HG03457 (cell line): ENCODE measurements at regions not wholly inside any gene's neighbourhood (a gene's known extent, or its start where the extent isn't known, plus 50 kb on each side); places are given as distances from the start of the nearest gene placed in this dataset.
"Not testable (repeated sequence)": the region's sequence is repeated elsewhere in the genome, so short reads cannot be mapped to it uniquely, and the experiment has no call there.

ENCODE experiments used
- ATAC-seq: cut with Tn5 transposase; IDR thresholded peaks from one replicate; pipeline ENCODE4 v1.9.1; 2021; ENCODE audit warnings: moderate number of reproducible peaks; ENCODE audit not compliant: unreplicated experiment

DNA sequence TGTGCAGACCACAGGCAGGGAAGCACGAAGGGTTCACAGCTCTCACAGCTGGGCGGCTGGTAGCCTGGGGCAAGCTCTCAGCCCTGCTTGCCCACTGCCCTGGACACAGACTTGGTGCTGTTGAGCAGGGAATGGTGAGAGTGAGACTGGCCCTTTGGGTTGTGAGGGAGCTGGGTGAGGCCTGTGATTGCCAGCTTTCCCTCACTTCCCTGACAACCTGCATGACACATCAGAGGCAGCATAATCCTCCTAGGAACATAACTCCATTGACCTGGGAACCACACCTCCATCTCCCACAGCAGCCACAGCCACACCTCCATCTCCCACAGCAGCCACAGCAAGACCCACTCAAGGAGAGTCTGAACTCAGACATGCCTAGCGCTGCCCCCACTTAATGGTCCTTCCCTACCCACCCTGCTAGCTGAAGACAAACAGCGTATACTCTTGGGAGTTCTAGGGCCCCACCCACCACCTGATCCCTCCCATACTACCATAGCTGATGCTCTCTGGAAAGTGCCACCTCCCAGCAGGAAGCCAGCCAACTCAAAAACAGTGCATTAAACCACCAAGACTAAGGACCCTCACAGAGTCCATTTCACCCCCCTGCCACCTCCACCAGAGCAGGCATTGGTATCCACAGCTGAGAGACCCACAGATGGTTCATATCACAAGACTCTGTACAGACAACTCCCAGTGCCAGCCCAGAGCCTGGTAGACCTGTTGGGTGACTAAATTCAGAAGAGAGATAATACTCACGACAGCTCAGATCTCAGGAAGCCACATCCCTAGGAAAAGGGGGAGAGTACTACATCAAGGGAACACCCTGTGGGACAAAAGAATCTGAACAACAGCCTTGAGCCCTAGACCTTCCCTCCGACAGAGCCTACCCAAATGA, 60.2 kb upstream of the PRSS3 start:
- not testable (repeated sequence) for ATAC-seq

DNA sequence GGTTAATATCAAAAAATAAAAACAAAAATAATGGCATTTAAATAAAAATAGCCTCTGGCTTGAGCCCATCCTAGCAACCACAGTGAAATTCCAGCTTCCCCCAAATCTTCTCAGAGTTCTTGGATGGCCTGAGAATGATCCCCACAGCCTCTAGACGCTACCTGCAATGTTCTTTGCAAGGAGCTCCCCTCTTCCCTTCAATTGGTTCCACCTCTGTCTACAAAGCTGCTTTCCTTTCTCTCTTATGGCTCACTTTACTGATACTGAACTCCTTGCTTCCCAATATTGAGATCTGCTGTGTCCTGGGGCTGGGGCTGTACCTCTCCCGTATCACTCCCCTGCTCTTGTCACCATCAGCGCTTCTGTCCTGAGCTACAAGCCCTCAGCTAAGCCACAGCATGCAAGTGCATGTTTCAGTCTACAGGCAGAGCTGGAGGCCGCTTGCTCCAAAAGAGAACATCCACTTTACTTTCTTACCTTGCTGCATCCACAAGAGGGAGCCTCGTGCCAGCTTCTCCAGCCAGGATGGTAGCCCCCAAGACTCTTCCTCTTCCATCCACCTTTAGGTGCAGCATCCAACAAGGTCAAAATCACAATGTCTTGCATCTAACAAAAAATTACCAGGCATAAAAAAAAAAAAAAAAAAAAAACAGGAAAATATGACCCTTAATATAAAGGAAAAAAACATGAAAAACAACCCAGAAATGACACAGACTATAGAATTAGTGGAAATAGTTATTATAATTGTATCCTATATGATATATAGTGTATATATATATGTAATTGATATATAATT, 57.4 kb upstream of the PRSS3 start:
- ATAC-seq = no peak

DNA sequence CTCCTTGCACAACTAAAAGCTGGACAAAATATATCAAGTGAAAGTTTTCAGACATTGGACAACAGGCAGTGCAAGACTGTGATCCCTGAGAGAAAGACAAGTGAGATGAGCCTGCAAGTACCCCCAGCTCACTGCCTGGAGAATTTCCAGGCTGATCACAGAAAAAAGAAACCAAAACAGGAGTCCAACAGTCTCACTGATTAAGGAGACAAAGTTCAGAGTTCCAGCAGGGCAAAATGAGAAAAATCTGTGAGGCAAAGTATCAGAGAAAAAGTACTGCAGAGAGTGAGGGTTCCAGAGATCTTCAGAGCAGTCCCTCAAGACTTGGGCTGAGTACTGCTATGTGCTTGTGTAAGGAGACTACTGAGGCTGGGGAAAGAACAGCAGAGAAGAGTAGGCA, 56.0 kb upstream of the PRSS3 start:
- ATAC-seq = no peak

DNA sequence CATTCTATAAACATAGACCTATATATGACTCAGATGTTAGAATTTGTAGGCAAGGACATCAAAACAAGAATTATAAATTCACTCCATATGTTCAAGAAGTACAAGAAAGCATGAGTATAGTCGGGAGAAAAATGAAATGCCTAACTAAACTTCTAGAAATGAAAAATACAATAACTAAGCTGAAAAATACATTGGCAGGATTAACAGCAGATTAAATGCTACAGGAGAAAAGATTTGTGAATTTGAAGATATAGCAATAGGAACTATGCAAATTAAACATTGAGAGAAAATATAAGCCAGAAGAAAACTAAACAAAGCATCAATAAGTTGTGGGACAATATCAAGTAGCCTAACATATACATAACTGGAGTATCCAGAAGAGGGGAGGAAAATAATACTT, 55.3 kb upstream of the PRSS3 start:
- no peak for ATAC-seq

DNA sequence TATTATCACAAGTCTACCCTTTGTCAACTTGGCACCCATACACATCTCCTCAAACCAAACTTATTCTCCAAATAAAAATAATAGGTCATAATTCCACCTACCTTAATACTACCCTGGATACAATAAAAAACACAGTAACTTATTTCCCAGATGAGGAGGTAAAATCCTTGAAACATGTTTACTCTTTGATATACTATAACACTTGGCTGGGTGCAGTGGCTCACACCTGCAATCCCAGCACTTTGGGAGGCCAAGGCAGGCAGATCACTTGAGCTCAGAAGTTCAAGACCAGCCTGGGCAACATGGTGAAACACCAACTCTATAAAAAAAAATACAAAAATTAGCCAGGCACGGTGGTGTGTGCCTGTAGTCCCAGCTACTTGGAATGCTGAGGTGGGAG, 54.4 kb upstream of the PRSS3 start:
- not testable (repeated sequence) for ATAC-seq

DNA sequence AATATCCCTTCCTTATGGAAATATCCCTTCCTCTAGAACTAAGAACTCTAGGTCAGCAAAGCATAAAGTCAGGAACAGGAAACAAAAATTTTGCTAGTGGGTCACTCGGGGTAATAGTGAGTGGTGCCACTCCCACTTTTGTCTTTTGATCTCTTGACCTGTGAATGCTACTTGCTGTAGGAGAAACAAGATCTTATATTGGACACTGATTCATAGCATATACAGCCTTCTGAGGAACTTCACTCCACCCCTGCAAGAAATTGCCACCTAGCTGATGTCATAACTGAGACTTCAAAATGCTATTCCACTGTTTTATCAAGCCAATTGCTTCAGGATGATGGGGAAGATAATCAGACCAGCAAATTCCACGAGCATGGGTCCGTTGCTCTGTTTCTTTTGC, 53.3 kb upstream of the PRSS3 start:
- ATAC-seq = no peak

DNA sequence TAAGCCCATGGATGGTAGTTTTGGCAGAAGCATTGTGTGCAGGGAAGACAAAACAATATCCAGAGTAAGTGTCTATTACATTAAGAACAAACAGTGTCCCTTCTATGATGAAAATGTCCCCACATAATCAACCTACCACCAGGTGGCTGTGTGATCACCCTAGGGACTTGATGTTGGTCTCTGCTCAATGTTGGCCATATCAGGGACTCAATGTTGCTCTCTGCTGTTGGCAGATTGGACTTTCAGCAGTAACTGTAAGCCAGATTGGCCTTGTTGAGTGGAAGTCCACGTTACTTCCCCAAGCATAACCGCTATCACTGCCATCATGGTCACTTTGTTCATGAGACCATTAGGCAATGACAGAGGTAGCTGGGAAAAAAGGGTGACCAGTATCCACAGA, 52.8 kb upstream of the PRSS3 start:
- ATAC-seq = no peak
